Keratinocyte (primary cell): ENCODE measurements at regions not wholly inside any gene's neighbourhood (a gene's known extent, or its start where the extent isn't known, plus 50 kb on each side); places are given as distances from the start of the nearest gene placed in this dataset.
"Not testable (repeated sequence)": the region's sequence is repeated elsewhere in the genome, so short reads cannot be mapped to it uniquely, and the experiment has no call there.

Experiments
- DNase-seq: peaks from one replicate; pipeline ENCODE4 v3.0.0-alpha.2; 2011; ENCODE audit warnings: low read depth, missing footprints, low spot score
- FAIRE-seq: peaks from 2 replicates; lab custom pipeline; 2011; peaks lifted over from hg19 to GRCh38; lab: Jason Lieb, UNC
- H2AFZ ChIP-seq: 2 replicates; pipeline ENCODE4 v1.6.0; 2012; ENCODE audit warnings: low read length, control low read depth, inconsistent platforms; ENCODE audit not compliant: control insufficient read depth
- H3K27ac ChIP-seq: 2 replicates; pipeline ENCODE4 v1.5.1; 2011; ENCODE audit warnings: low read length; ENCODE audit not compliant: control insufficient read depth, insufficient read depth
- H3K27me3 ChIP-seq: 3 replicates; pipeline ENCODE4 v1.6.0; 2011; ENCODE audit warnings: low read length; ENCODE audit not compliant: control insufficient read depth, insufficient read depth; ENCODE audit errors: extremely low read depth
- H3K36me3 ChIP-seq, 2 experiments: 2 replicates in 1 of 2; 3 replicates in 1 of 2; pipeline ENCODE4 v1.5.1; 2011; ENCODE audit warnings: low read length in 2 of 2, mild to moderate bottlenecking in 1 of 2; ENCODE audit not compliant: control insufficient read depth in 2 of 2, insufficient read depth in 2 of 2; ENCODE audit errors: extremely low read depth in 1 of 2
- H3K4me1 ChIP-seq: 3 replicates; pipeline ENCODE4 v1.5.1; 2011; ENCODE audit warnings: low read length; ENCODE audit not compliant: control insufficient read depth, insufficient read depth; ENCODE audit errors: extremely low read depth
- H3K4me2 ChIP-seq: 3 replicates; pipeline ENCODE4 v1.6.0; 2011; ENCODE audit warnings: low read depth, low read length; ENCODE audit not compliant: control insufficient read depth, insufficient read depth; ENCODE audit errors: extremely low read depth
- H3K4me3 ChIP-seq, 3 experiments: fragments of 200-600 bp in 1 of 3; sonication (generic) in 1 of 3; 2 replicates in 2 of 3; 3 replicates in 1 of 3; pipeline ENCODE4 v1.5.1; 2011 to 2016; ENCODE audit warnings: low read length in 3 of 3, mild to moderate bottlenecking in 3 of 3, control low read depth in 2 of 3, inconsistent platforms in 1 of 3, low read depth in 1 of 3, mixed read lengths in 1 of 3, mixed run types in 1 of 3, moderate library complexity in 1 of 3; ENCODE audit not compliant: control insufficient read depth in 2 of 3, insufficient read depth in 2 of 3; ENCODE audit errors: extremely low read depth in 1 of 3
- H3K79me2 ChIP-seq: 2 replicates; pipeline ENCODE4 v1.6.0; 2012; ENCODE audit warnings: low read length; ENCODE audit not compliant: control insufficient read depth, insufficient read depth
- H3K9ac ChIP-seq: 3 replicates; pipeline ENCODE4 v1.6.0; 2011; ENCODE audit warnings: low read length; ENCODE audit not compliant: control insufficient read depth, insufficient read depth; ENCODE audit errors: extremely low read depth
- H3K9me1 ChIP-seq: 3 replicates; pipeline ENCODE4 v1.6.0; 2011; ENCODE audit warnings: low read length; ENCODE audit not compliant: control insufficient read depth, insufficient read depth; ENCODE audit errors: extremely low read depth
- H3K9me3 ChIP-seq: 2 replicates; pipeline ENCODE4 v1.5.1; 2012; ENCODE audit warnings: low read depth, low read length; ENCODE audit not compliant: control insufficient read depth
- H4K20me1 ChIP-seq: 3 replicates; pipeline ENCODE4 v1.6.0; 2011; ENCODE audit warnings: low read length; ENCODE audit not compliant: control insufficient read depth, insufficient read depth; ENCODE audit errors: extremely low read depth
- EZH2 ChIP-seq: IDR thresholded peaks from one replicate; pipeline ENCODE4 v1.6.1; 2012; ENCODE audit warnings: inconsistent platforms, mild to moderate bottlenecking, low read length, moderate library complexity
- dilution Hi-C: fragments of 300-500 bp; cut with MboI; formaldehyde crosslinking; loops from one replicate; pipeline ENCODE4 v1.7.0; 2020; ENCODE audit warnings: low sequenced_read_pairs; ENCODE audit not compliant: extremely low pct_ligation_motif_present
- TF ChIP-seq, protein P1 (sequence below), 3 experiments: IDR thresholded peaks in 1 of 3; conservative IDR thresholded peaks in 1 of 3; optimal IDR thresholded peaks in 1 of 3; 2 replicates in 2 of 3; 3 replicates in 1 of 3; pipeline versions ENCODE3 to v1.5.1; 2011; ENCODE audit warnings: low read length in 3 of 3, mild to moderate bottlenecking in 3 of 3, moderate library complexity in 2 of 3, control low read depth in 1 of 3, inconsistent platforms in 1 of 3; ENCODE audit not compliant: insufficient read depth in 2 of 3; ENCODE audit errors: extremely low read depth in 1 of 3

DNA sequence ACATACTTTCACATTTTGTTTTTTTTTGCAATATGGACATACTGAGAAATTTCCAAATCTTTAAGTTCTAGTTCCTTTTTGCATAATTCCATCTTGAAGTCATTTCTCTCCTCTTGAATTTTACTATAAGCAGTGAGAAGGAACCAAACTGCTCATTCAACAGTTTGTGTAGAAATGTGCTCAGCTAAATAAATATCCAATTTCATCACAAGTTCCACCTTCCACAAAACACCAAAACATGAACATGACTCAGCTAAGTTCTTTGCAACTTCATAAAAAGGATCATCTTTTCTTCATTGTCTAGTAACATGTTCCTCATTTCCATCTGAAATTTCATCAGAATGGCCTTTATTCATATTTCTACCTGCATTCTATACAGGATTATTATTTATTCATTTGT, 77.3 kb upstream of the FGF13 start:
- FAIRE-seq, result no peak
- TF ChIP-seq, protein P1, sequence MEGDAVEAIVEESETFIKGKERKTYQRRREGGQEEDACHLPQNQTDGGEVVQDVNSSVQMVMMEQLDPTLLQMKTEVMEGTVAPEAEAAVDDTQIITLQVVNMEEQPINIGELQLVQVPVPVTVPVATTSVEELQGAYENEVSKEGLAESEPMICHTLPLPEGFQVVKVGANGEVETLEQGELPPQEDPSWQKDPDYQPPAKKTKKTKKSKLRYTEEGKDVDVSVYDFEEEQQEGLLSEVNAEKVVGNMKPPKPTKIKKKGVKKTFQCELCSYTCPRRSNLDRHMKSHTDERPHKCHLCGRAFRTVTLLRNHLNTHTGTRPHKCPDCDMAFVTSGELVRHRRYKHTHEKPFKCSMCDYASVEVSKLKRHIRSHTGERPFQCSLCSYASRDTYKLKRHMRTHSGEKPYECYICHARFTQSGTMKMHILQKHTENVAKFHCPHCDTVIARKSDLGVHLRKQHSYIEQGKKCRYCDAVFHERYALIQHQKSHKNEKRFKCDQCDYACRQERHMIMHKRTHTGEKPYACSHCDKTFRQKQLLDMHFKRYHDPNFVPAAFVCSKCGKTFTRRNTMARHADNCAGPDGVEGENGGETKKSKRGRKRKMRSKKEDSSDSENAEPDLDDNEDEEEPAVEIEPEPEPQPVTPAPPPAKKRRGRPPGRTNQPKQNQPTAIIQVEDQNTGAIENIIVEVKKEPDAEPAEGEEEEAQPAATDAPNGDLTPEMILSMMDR (optimal IDR thresholded peaks at IDR 0.05 in 1 of 3, IDR thresholded peaks at IDR 0.05 in 1 of 3, conservative IDR thresholded peaks at IDR 0.05 in 1 of 3; ENCODE audit: extremely low read depth in 1 of 3, insufficient read depth in 2 of 3, low read length in 3 of 3), result no peak
- TF ChIP-seq EZH2, result no peak

DNA sequence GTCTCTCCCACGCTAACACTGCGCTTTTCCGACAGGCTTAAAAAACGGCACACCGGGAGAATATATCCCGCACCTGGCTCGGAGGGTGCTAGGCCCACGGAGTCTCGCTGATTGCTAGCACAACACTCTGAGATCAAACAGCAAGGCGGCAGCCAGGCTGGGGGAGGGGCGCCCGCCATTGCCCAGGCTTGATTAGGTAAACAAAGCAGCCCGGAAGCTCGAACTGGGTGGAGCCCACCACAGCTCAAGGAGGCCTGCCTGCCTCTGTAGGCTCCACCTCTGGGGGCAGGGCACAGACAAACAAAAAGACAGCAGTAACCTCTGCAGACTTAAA, 67.0 kb upstream of the FGF13 start:
- H3K9me3 ChIP-seq, DNase-seq, H3K27ac ChIP-seq, H3K4me2 ChIP-seq, dilution Hi-C loops, FAIRE-seq, H3K4me1 ChIP-seq, H3K4me3 ChIP-seq, H3K36me3 ChIP-seq, H3K27me3 ChIP-seq, H3K9ac ChIP-seq, H3K79me2 ChIP-seq, H4K20me1 ChIP-seq, H3K9me1 ChIP-seq, H2AFZ ChIP-seq: not testable (repeated sequence)

More for the DNA sequence above, 77.3 kb upstream of the FGF13 start:
- no peaks in the 10 kb centered on the region for H3K27me3 ChIP-seq
- H3K9me1 ChIP-seq, result no peaks in the 10 kb centered on the region
- no peak overlapping the region for H3K9ac ChIP-seq
- no peaks in the 10 kb centered on the region for H3K9me3 ChIP-seq
- dilution Hi-C loops, result no loop called here
- DNase-seq, result no peak
- no peak overlapping the region for H3K27ac ChIP-seq
- H3K79me2 ChIP-seq, result no peaks in the 10 kb centered on the region
- no peak overlapping the region for H3K4me3 ChIP-seq
- no peaks in the 10 kb centered on the region for H3K4me1 ChIP-seq
- H3K36me3 ChIP-seq, result no peaks in the 10 kb centered on the region
- H3K4me2 ChIP-seq, result no peak overlapping the region
- no peaks in the 10 kb centered on the region for H4K20me1 ChIP-seq
- no peak overlapping the region for H2AFZ ChIP-seq

DNA sequence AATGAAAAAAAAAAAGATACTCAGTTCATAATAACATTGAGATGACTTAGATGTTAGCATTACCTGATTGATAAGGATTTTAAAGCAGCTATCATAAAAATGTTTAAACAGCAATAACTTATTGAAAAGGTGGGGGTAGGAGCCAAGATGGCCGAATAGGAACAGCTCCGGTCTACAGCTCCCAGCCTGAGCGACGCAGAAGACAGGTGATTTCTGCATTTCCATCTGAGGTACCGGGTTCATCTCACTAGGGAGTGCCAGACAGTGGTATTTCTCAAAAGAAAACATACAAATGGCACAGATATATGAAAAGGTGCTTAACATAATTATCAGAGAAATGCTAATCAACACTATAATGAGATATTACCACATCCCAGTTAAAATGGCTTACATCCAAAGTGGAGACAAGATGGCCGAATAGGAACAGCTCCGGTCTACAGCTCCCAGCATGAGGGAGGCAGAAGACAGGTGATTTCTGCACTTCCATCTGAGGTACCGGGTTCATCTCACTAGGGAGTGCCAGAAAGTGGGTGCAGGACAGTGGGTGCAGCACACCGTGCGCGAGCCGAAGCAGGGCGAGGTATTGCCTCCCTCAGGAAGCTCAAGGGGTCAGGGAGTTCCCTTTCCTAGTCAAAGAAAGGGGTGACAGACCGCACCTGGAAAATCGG, 66.5 kb upstream of the FGF13 start:
- H3K27me3 ChIP-seq, H3K79me2 ChIP-seq, H3K36me3 ChIP-seq, H3K9ac ChIP-seq, H4K20me1 ChIP-seq, H3K9me1 ChIP-seq, H3K4me3 ChIP-seq, FAIRE-seq, H3K27ac ChIP-seq, H3K4me1 ChIP-seq, H3K9me3 ChIP-seq, H3K4me2 ChIP-seq, dilution Hi-C loops, DNase-seq, H2AFZ ChIP-seq: not testable (repeated sequence)
